ACHN (cell line): ENCODE measurements at regions not wholly inside any gene's neighbourhood (a gene's known extent, or its start where the extent isn't known, plus 50 kb on each side); places are given as distances from the start of the nearest gene placed in this dataset.

ENCODE experiments used
- DNase-seq: peaks from one replicate; pipeline ENCODE4 v3.0.0-alpha.2; 2015
- in situ Hi-C: cut with HindIII; loops from 2 replicates; pipeline ENCODE4 v1.10.0; 2017; ENCODE audit warnings: low sequenced_read_pairs, low pct_ligation_motif_present, low pct_unique_long_range_greater_than_20kb

- in situ Hi-C loops: no loop called here
- no peak for DNase-seq
These were observed 210.5 kb downstream of the LMO4 start for GRCh38 chr1:87539147-87539546.

GRCh38 chr1:87542697-87543096 lies 214.0 kb downstream of the LMO4 start:
- in situ Hi-C loops: no loop called here
- DNase-seq: no peak

GRCh38 chr1:87549738-87550137 lies 221.1 kb downstream of the LMO4 start:
- in situ Hi-C loops: no loop called here

GRCh38 chr1:87553511-87553910 lies 224.8 kb downstream of the LMO4 start:
- no peak for DNase-seq
- in situ Hi-C loops: no loop called here

More at GRCh38 chr1:87549738-87550137, 221.1 kb downstream of the LMO4 start:
- no peak for DNase-seq

GRCh38 chr1:87555366-87555765 lies 226.7 kb downstream of the LMO4 start:
- in situ Hi-C loops: no loop called here
- DNase-seq: no peak

- DNase-seq: no peak
- in situ Hi-C loops: no loop called here
These were observed 227.6 kb downstream of the LMO4 start for GRCh38 chr1:87556326-87556725.

GRCh38 chr1:87558921-87559320 lies 230.2 kb downstream of the LMO4 start:
- in situ Hi-C loops: no loop called here
- DNase-seq: no peak

GRCh38 chr1:87560137-87560536 lies 231.5 kb downstream of the LMO4 start:
- in situ Hi-C loops: no loop called here
- DNase-seq: no peak

- in situ Hi-C loops: no loop called here
- DNase-seq: no peak
These were observed 232.1 kb downstream of the LMO4 start for GRCh38 chr1:87560601-87561360.

GRCh38 chr1:87563211-87563610 lies 234.5 kb downstream of the LMO4 start:
- no peak for DNase-seq
- in situ Hi-C loops: no loop called here

GRCh38 chr1:87565861-87566260 lies 237.2 kb downstream of the LMO4 start:
- in situ Hi-C loops: no loop called here
- no peak for DNase-seq

GRCh38 chr1:87568005-87568404 lies 239.3 kb downstream of the LMO4 start:
- in situ Hi-C loops: no loop called here
- no peak for DNase-seq

- no peak for DNase-seq
- in situ Hi-C loops: no loop called here
These were observed 240.2 kb downstream of the LMO4 start for GRCh38 chr1:87568911-87569310.

GRCh38 chr1:87572008-87572407 lies 243.3 kb downstream of the LMO4 start:
- in situ Hi-C loops: no loop called here
- no peak for DNase-seq

- no peak for DNase-seq
- in situ Hi-C loops: no loop called here
These were observed 244.2 kb downstream of the LMO4 start for GRCh38 chr1:87572891-87573290.

- no peak for DNase-seq
- in situ Hi-C loops: no loop called here
These were observed 246.8 kb downstream of the LMO4 start for GRCh38 chr1:87575528-87575927.

- DNase-seq: no peak
- in situ Hi-C loops: no loop called here
These were observed 249.8 kb downstream of the LMO4 start for GRCh38 chr1:87578464-87578863.

GRCh38 chr1:87583459-87583858 lies 254.8 kb downstream of the LMO4 start:
- DNase-seq: no peak
- in situ Hi-C loops: no loop called here

GRCh38 chr1:87584586-87584985 lies 255.9 kb downstream of the LMO4 start:
- in situ Hi-C loops: no loop called here

GRCh38 chr1:87586501-87586900 lies 257.8 kb downstream of the LMO4 start:
- DNase-seq: no peak
- in situ Hi-C loops: no loop called here

More at GRCh38 chr1:87584586-87584985, 255.9 kb downstream of the LMO4 start:
- DNase-seq: no peak

GRCh38 chr1:87588495-87588894 lies 259.8 kb downstream of the LMO4 start:
- in situ Hi-C loops: no loop called here
- no peak for DNase-seq
